ENCODE measurements at regions not wholly inside any gene's neighbourhood (a gene's known extent, or its start where the extent isn't known, plus 50 kb on each side); places are given as distances from the start of the nearest gene placed in this dataset.

- no peak for DNase-seq (ENCODE audit: extremely low spot score, unreplicated experiment)
- Mint-ChIP-seq H3K4me1 (ENCODE audit: unreplicated experiment) (peaks cover 30% of the 10 kb centered on the region), H3K9me3 (no peaks in the 10 kb centered on the region), H3K27ac (no peak overlapping the region), H3K27me3 (no peaks in the 10 kb centered on the region), H3K4me3 (no peak overlapping the region), H3K36me3 (no peaks in the 10 kb centered on the region)
- TF ChIP-seq, protein P1, sequence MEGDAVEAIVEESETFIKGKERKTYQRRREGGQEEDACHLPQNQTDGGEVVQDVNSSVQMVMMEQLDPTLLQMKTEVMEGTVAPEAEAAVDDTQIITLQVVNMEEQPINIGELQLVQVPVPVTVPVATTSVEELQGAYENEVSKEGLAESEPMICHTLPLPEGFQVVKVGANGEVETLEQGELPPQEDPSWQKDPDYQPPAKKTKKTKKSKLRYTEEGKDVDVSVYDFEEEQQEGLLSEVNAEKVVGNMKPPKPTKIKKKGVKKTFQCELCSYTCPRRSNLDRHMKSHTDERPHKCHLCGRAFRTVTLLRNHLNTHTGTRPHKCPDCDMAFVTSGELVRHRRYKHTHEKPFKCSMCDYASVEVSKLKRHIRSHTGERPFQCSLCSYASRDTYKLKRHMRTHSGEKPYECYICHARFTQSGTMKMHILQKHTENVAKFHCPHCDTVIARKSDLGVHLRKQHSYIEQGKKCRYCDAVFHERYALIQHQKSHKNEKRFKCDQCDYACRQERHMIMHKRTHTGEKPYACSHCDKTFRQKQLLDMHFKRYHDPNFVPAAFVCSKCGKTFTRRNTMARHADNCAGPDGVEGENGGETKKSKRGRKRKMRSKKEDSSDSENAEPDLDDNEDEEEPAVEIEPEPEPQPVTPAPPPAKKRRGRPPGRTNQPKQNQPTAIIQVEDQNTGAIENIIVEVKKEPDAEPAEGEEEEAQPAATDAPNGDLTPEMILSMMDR (conservative IDR thresholded peaks at IDR 0.05): no peak
Observed at GRCh38 chrX:69284491-69284890, 119.2 kb upstream of the PJA1 start.

DNA sequence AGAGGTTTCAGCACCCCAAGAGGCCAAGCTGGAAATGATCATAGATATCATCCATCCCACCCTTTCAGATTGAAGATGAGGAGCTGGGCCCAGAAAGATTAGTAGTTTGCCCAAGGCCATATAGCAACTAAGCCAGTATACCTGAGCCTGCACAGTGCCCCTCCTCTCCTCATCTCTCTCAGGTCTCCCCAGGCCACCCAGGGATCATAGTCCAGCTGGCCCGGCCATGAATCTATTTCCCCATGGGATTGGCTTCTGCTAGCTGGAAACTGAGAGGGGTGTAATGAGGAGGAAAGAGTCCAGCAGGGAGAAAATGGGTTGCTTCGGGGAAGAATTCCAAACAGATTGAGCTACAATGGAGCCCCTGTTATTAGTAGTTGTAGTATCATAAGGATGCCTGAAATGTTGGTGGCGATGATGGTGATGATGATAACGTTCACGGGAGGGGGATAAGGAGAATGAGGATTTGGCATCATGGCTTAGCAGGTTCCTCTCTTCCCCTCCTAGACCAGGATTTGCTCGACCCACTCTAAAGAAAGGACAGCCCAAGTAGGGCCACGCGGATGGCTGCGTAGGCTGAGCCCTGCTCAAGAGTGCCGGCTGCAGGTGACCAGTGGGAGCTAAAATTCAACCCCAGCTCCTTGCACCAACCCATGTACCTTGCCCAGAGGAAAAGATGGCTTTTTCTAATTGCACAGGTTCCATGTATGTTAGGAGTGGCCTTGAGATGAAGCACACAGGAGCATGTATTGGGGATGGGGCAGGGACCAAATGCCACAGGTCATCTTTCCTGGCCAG is 117.8 kb upstream of the PJA1 start:
- no peaks in the 10 kb centered on the region for H3K9me3 Mint-ChIP-seq
- no peak overlapping the region for H3K27ac Mint-ChIP-seq
- no peak for DNase-seq (ENCODE audit: extremely low spot score, unreplicated experiment)
- H3K4me3 Mint-ChIP-seq: no peak overlapping the region
- H3K36me3 Mint-ChIP-seq: no peaks in the 10 kb centered on the region
- TF ChIP-seq, protein P1 (conservative IDR thresholded peaks at IDR 0.05): peak; percentile 16
- H3K27me3 Mint-ChIP-seq: no peaks in the 10 kb centered on the region
- H3K4me1 Mint-ChIP-seq (ENCODE audit: unreplicated experiment): peaks cover 24% of the 10 kb centered on the region

- H3K27me3 Mint-ChIP-seq: no peaks in the 10 kb centered on the region
- no peak overlapping the region for H3K4me3 Mint-ChIP-seq
- TF ChIP-seq, protein P1 (conservative IDR thresholded peaks at IDR 0.05): no peak
- H3K4me1 Mint-ChIP-seq (ENCODE audit: unreplicated experiment): peaks cover 29% of the 10 kb centered on the region
- H3K27ac Mint-ChIP-seq: no peak overlapping the region
- no peak for DNase-seq (ENCODE audit: extremely low spot score, unreplicated experiment)
- H3K9me3 Mint-ChIP-seq: no peaks in the 10 kb centered on the region
- no peaks in the 10 kb centered on the region for H3K36me3 Mint-ChIP-seq
Observed at GRCh38 chrX:69280933-69281332, 115.7 kb upstream of the PJA1 start.

DNA sequence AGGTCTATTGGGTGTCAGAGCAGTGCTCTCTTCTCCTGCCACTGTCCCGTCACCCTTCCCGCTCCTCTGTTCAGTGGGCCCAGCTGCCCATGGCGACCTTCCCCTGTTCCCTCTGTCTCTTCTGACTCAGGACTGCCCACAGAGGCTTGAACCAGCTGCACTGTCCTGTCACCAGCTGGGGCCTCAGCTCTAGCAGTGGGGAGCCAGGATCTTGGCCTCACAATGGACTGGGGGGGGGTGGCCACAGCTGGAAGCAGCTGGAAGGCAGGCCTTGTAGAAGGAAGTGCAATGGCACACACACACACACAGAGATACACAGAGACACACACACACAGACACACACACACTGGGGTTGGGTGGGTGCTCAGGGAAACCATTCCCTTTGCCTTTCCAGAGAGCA is 114.0 kb upstream of the PJA1 start:
- no peak overlapping the region for H3K27ac Mint-ChIP-seq
- TF ChIP-seq, protein P1 (conservative IDR thresholded peaks at IDR 0.05): no peak
- H3K27me3 Mint-ChIP-seq: no peaks in the 10 kb centered on the region
- no peaks in the 10 kb centered on the region for H3K36me3 Mint-ChIP-seq
- no peak for DNase-seq (ENCODE audit: extremely low spot score, unreplicated experiment)
- H3K4me1 Mint-ChIP-seq (ENCODE audit: unreplicated experiment): peaks cover 29% of the 10 kb centered on the region
- no peaks in the 10 kb centered on the region for H3K9me3 Mint-ChIP-seq
- H3K4me3 Mint-ChIP-seq: no peak overlapping the region

GRCh38 chrX:69278031-69278687 is 112.9 kb upstream of the PJA1 start:
- no peak for DNase-seq (ENCODE audit: extremely low spot score, unreplicated experiment)
- H3K4me3 Mint-ChIP-seq: no peak overlapping the region

More at GRCh38 chrX:69278031-69278687, 112.9 kb upstream of the PJA1 start:
- TF ChIP-seq, protein P1 (conservative IDR thresholded peaks at IDR 0.05): no peak
- peaks cover 29% of the 10 kb centered on the region for H3K4me1 Mint-ChIP-seq (ENCODE audit: unreplicated experiment)
- H3K27ac Mint-ChIP-seq: peak overlapping the region; percentile 26
- H3K9me3 Mint-ChIP-seq: no peaks in the 10 kb centered on the region
- H3K27me3 Mint-ChIP-seq: no peaks in the 10 kb centered on the region
- no peaks in the 10 kb centered on the region for H3K36me3 Mint-ChIP-seq
